ENCODE measurements at regions not wholly inside any gene's neighbourhood (a gene's known extent, or its start where the extent isn't known, plus 50 kb on each side); places are given as distances from the start of the nearest gene placed in this dataset.

GRCh38 chr2:12254280-12254860 is 462.4 kb upstream of the TRIB2 start:
- Histone ChIP-seq H3K36me3 (no peaks in the 10 kb centered on the region), H3K9me3 (no peaks in the 10 kb centered on the region), H3K4me1 (peaks cover 0 to 11% (median 5%) of the 10 kb centered on the region in 4 donors), H3K4me3 (no peak overlapping the region), H3K27me3 (no peaks in the 10 kb centered on the region), H3K27ac (no peak overlapping the region)
- no peak for DNase-seq
- TF ChIP-seq, protein P1, sequence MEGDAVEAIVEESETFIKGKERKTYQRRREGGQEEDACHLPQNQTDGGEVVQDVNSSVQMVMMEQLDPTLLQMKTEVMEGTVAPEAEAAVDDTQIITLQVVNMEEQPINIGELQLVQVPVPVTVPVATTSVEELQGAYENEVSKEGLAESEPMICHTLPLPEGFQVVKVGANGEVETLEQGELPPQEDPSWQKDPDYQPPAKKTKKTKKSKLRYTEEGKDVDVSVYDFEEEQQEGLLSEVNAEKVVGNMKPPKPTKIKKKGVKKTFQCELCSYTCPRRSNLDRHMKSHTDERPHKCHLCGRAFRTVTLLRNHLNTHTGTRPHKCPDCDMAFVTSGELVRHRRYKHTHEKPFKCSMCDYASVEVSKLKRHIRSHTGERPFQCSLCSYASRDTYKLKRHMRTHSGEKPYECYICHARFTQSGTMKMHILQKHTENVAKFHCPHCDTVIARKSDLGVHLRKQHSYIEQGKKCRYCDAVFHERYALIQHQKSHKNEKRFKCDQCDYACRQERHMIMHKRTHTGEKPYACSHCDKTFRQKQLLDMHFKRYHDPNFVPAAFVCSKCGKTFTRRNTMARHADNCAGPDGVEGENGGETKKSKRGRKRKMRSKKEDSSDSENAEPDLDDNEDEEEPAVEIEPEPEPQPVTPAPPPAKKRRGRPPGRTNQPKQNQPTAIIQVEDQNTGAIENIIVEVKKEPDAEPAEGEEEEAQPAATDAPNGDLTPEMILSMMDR (IDR thresholded peaks at IDR 0.05) = no peak
- intact Hi-C loops (cut with DNase I; ENCODE audit: low total_unique reads) = no loop called here

DNA sequence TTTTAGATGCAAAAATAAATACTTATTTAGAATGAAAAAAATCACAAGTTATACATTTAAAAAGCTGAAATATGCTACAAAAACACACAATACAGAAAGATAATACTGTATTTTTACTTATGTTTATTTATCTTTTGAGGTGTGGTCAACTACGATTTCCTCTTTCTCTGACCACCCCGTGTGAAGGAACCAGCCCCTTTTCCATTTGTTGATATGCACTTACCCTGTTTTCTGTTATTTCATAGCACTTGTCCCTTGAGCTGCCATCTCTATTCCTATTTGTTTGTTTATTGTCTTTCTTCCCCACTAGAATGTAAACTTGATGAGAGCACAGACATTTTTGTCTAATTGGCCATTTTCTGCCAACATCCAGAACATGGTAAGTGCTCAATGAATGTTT is 460.5 kb upstream of the TRIB2 start:
- intact Hi-C loops (cut with DNase I; ENCODE audit: low total_unique reads) = no loop called here

DNA sequence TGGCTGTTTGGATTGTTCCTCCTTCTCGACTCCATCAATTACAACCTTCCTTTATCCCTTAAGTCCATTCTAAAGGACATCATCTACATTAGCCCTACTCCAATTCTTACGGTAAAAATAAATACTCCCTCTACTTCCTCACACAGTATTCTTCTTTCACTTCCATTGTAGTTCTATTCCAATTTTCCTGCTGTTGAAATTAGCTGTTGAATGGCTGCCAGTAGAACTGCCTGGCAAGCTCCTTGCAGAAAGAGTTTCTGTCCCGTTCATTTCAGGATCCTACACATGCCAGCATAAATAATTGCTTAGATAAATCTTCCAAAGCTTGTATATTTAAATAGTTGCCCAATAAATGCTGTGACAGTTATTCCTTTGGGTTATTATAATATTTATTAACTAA is 459.3 kb upstream of the TRIB2 start:
- intact Hi-C loops (cut with DNase I; ENCODE audit: low total_unique reads) = no loop called here
- peaks cover 0 to 14% (median 6%) of the 10 kb centered on the region in 4 donors for H3K4me1 ChIP-seq
- H3K4me3 ChIP-seq = no peak overlapping the region
- DNase-seq = no peak
- H3K27me3 ChIP-seq = no peaks in the 10 kb centered on the region
- H3K27ac ChIP-seq = no peak overlapping the region
- H3K36me3 ChIP-seq = no peaks in the 10 kb centered on the region
- H3K9me3 ChIP-seq = no peaks in the 10 kb centered on the region
- TF ChIP-seq, protein P1 (IDR thresholded peaks at IDR 0.05) = no peak

More for the DNA sequence above, 460.5 kb upstream of the TRIB2 start:
- no peak overlapping the region for H3K27ac ChIP-seq
- peaks cover 0 to 11% (median 5%) of the 10 kb centered on the region in 4 donors for H3K4me1 ChIP-seq
- DNase-seq = no peak
- no peaks in the 10 kb centered on the region for H3K36me3 ChIP-seq
- TF ChIP-seq, protein P1 (IDR thresholded peaks at IDR 0.05) = no peak
- H3K27me3 ChIP-seq = no peaks in the 10 kb centered on the region
- H3K9me3 ChIP-seq = no peaks in the 10 kb centered on the region
- H3K4me3 ChIP-seq = no peak overlapping the region

GRCh38 chr2:12259493-12259892 is 457.2 kb upstream of the TRIB2 start:
- Histone ChIP-seq H3K27me3 (no peaks in the 10 kb centered on the region), H3K4me3 (no peak overlapping the region), H3K27ac (no peak overlapping the region), H3K9me3 (no peaks in the 10 kb centered on the region), H3K4me1 (peaks cover 0 to 18% (median 8%) of the 10 kb centered on the region in 4 donors), H3K36me3 (no peaks in the 10 kb centered on the region)
- intact Hi-C loops (cut with DNase I; ENCODE audit: low total_unique reads) = no loop called here
- TF ChIP-seq, protein P1 (IDR thresholded peaks at IDR 0.05) = no peak
- no peak for DNase-seq

DNA sequence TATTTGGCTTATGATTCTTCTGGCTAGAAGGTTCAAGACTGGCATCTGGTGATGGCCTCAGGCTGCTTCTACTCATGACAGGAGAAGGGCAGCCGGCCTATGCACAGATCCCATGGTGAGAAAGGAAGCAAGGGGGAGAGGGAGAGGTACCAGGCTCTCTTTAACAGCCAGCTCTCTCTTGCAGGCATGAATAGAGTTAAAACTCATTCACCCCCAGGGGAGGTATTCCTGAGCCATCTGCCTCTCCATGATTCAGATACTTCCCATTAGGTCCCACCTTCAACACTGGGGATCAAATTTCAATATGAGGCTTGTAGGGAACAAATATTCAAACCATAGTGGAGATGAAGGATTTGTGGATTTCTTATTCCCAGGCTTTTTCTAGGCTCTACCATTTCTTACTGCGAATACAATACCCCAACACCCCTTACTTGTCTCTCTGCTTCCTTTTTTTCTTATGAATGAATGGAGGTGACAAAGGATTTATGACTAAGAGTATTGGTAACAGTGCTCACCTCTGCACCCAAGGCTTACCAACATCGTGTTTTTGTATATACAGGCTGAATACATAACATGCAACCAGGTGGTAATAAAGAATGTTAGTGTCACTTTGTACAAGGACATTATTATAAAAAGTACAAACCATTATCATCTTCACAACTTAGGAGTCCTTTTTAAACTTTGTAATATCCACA is 454.6 kb upstream of the TRIB2 start:
- no peaks in the 10 kb centered on the region for H3K9me3 ChIP-seq
- DNase-seq = no peak
- H3K27me3 ChIP-seq = no peaks in the 10 kb centered on the region
- no peak overlapping the region for H3K4me3 ChIP-seq
- H3K4me1 ChIP-seq = peaks cover 0 to 16% (median 7%) of the 10 kb centered on the region in 4 donors
- H3K36me3 ChIP-seq = no peaks in the 10 kb centered on the region
- TF ChIP-seq, protein P1 (IDR thresholded peaks at IDR 0.05) = no peak
- H3K27ac ChIP-seq = no peak overlapping the region
- intact Hi-C loops (cut with DNase I; ENCODE audit: low total_unique reads) = no loop called here

Measured in tibial artery (tissue), 4 donors.